Dendritic cell treated with granulocyte-macrophage colony-stimulating factor and Interleukin-4, amounts not matched to agents 40 ng/mL and 50 ng/mL, for 4 days (primary cell): ENCODE measurements at regions not wholly inside any gene's neighbourhood (a gene's known extent, or its start where the extent isn't known, plus 50 kb on each side); places are given as distances from the start of the nearest gene placed in this dataset.

Experiments
- H3K27ac Mint-ChIP-seq: one replicate; pipeline ENCODE4 v1.8.0; 2022; ENCODE audit warnings: mild to moderate bottlenecking, mixed read lengths
- H3K27me3 Mint-ChIP-seq: one replicate; pipeline ENCODE4 v1.8.0; 2022; ENCODE audit warnings: mild to moderate bottlenecking, mixed read lengths
- H3K36me3 Mint-ChIP-seq: one replicate; pipeline ENCODE4 v1.8.0; 2022; ENCODE audit warnings: low read depth, mixed read lengths
- H3K4me1 Mint-ChIP-seq: one replicate; pipeline ENCODE4 v1.8.0; 2022; ENCODE audit warnings: low read depth, mixed read lengths
- H3K4me3 Mint-ChIP-seq: one replicate; pipeline ENCODE4 v1.8.0; 2022; ENCODE audit warnings: mild to moderate bottlenecking, moderate library complexity, mixed read lengths
- H3K9me3 Mint-ChIP-seq: one replicate; pipeline ENCODE4 v1.8.0; 2022; ENCODE audit warnings: mixed read lengths
- intact Hi-C: fragments of 100-400 bp; cut with micrococcal nuclease; formaldehyde crosslinking; loops from one replicate; pipeline ENCODE4 v1.15.0; 2022

DNA sequence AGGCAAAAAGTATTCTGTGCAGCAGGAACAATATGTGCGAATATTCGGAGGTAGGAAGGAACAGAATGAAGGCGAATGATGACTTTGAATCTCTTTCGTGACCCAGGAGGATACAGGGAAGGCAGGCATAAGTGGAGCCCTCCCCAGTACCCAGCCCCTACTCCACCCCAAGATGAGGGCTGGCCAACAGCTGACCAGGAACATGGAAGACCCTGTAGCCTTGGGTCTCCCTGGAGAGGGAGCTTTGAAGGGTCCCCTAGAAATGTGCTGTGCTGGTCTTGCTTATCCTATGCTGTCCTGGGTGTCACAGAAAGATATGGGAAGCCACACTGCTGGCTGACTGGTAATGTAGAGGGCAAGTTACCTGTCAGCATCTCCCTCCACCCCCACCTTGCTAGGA lies 113.7 kb upstream of the NCAM1 start:
- Mint-ChIP-seq H3K27me3 (peaks cover 4% of the 10 kb centered on the region), H3K36me3 (no peaks in the 10 kb centered on the region), H3K27ac (no peak overlapping the region), H3K9me3 (no peaks in the 10 kb centered on the region), H3K4me1 (no peaks in the 10 kb centered on the region), H3K4me3 (no peak overlapping the region)
- intact Hi-C loops, result no loop called here

DNA sequence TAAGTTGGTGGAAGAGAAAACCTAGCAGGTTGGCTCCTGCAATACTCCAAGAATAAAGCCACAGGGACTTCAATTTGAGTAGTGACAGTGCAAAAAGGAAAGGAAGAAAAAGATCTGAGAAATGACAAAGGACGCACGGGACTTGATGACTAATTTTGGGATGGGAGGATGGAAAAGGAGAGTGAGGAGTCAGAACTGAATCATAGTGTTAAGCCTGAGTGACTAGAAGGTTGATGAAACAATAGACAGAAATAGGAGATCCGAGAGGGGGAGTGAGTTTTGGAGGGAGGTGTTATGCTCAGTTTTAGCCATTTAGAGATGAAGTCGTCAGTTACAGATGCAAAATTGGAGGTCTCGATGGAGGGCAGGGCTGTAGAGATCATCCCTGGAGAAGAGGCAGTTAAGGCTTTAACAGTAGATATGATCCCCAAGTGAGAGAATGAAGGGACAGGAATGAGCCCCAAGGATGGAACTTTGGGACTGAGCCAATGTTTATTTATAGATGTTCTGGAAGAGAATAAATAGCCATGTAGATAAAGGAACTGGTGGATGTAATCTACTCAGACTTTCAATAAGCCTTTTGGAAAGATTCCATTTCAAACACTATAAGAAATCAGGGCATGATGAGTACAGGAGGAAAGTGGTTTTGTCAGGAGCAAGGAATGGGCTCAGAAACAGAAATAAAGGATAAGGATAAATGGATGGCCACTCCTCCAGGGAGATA lies 108.9 kb upstream of the NCAM1 start:
- H3K27ac Mint-ChIP-seq, result no peak overlapping the region
- peaks cover 5% of the 10 kb centered on the region for H3K27me3 Mint-ChIP-seq
- H3K36me3 Mint-ChIP-seq, result no peaks in the 10 kb centered on the region
- H3K4me1 Mint-ChIP-seq, result no peaks in the 10 kb centered on the region
- no peak overlapping the region for H3K4me3 Mint-ChIP-seq
- H3K9me3 Mint-ChIP-seq, result no peaks in the 10 kb centered on the region
- intact Hi-C loops, result no loop called here

DNA sequence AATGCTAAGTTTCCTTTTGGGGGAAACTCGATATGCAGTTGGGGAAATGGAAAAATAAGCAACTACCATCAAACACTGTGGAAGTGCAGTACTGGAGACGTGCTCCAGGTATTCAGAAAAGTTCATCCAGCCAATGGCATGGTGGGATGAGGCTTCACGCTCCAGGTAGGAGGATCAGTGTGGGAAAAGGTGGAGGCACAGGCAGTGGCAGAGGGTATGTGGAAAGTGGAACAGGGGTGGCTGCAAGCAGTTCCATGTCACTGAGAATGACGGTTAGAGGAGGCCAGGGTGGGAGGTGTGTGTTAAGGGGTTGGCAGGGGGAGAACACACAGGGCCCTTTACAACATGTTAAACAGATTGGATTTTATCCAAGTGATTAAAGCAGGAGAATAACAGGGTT lies 105.1 kb upstream of the NCAM1 start:
- intact Hi-C loops, result no loop called here
- Mint-ChIP-seq H3K36me3 (no peaks in the 10 kb centered on the region), H3K27ac (no peak overlapping the region), H3K4me1 (no peaks in the 10 kb centered on the region), H3K4me3 (no peak overlapping the region), H3K9me3 (no peaks in the 10 kb centered on the region), H3K27me3 (peaks cover 5% of the 10 kb centered on the region)

GRCh38 chr11:112856591-112856990 lies 104.6 kb upstream of the NCAM1 start:
- Mint-ChIP-seq H3K4me3 (no peak overlapping the region), H3K9me3 (peaks cover 2% of the 10 kb centered on the region), H3K36me3 (no peaks in the 10 kb centered on the region), H3K27me3 (peaks cover 5% of the 10 kb centered on the region), H3K27ac (no peak overlapping the region), H3K4me1 (no peaks in the 10 kb centered on the region)
- intact Hi-C loops, result no loop called here

DNA sequence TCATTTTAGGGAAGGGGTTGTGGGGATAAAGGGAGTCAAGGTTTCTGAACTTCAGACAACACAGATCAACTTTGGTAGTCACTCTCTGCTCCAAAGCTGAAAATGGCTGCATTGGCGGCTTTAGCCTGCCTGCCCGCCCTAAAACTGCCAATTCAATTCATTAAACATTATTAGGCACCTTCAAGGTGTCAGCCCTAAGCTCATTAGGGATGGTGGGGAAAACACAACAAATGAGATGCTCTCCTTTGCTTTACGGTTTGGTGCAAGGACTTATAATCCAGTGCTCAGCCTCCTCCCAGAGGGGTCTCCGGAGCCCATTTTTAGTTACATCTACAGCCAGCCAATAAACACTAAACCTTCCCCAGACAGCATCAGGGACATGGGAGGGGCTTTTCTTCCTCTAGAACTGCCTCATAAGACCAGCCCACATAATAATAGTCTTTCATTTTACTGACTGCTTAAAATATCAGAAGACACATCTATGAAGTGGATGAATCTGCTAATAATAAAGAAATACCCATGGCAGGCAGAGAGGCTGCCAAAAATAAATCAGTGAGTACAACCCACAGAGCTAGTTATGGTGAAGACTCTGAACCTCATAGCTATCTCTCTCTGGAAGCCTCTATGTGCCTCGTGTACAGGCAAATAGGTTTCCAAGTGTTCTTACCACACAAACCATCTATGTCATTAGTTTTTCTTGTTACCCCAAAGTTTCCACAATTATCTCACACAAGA lies 102.8 kb upstream of the NCAM1 start:
- H3K36me3 Mint-ChIP-seq, result no peaks in the 10 kb centered on the region
- H3K27me3 Mint-ChIP-seq, result peaks cover 2% of the 10 kb centered on the region
- no peak overlapping the region for H3K27ac Mint-ChIP-seq
- peaks cover 12% of the 10 kb centered on the region for H3K9me3 Mint-ChIP-seq
- H3K4me1 Mint-ChIP-seq, result no peaks in the 10 kb centered on the region
- intact Hi-C loops, result no loop called here
- H3K4me3 Mint-ChIP-seq, result no peak overlapping the region

- H3K4me1 Mint-ChIP-seq, result no peaks in the 10 kb centered on the region
- no peaks in the 10 kb centered on the region for H3K36me3 Mint-ChIP-seq
- H3K9me3 Mint-ChIP-seq, result peaks cover 12% of the 10 kb centered on the region
- H3K27me3 Mint-ChIP-seq, result peaks cover 2% of the 10 kb centered on the region
- H3K4me3 Mint-ChIP-seq, result no peak overlapping the region
- H3K27ac Mint-ChIP-seq, result no peak overlapping the region
- intact Hi-C loops, result no loop called here
Measured at GRCh38 chr11:112859787-112860186, 101.4 kb upstream of the NCAM1 start.

DNA sequence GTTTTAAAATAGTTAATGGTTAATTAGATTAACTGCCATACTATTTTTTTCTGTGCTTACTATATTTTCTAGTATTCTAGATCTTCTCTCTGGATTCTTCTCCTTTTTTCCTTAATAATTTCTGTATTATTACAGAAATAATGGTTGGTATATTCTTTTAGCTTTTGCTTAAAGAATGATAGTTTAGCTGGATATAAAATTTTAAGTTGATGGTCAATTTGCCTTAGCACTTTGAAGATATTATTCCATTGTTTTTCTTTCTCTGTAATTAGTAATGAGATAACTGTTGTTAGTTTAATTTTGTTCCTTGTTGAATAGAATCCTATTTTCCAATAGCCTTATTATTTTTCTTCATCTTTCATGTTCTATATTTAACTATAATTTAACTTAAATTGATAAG lies 99.9 kb upstream of the NCAM1 start:
- intact Hi-C loops, result no loop called here
- Mint-ChIP-seq H3K4me3 (no peak overlapping the region), H3K27ac (no peak overlapping the region), H3K36me3 (no peaks in the 10 kb centered on the region), H3K27me3 (peaks cover 2% of the 10 kb centered on the region), H3K4me1 (no peaks in the 10 kb centered on the region), H3K9me3 (peaks cover 12% of the 10 kb centered on the region)

GRCh38 chr11:112863305-112863704 lies 97.9 kb upstream of the NCAM1 start:
- intact Hi-C loops, result no loop called here
- Mint-ChIP-seq H3K27ac (no peak overlapping the region), H3K36me3 (no peaks in the 10 kb centered on the region), H3K9me3 (peaks cover 12% of the 10 kb centered on the region), H3K27me3 (no peaks in the 10 kb centered on the region), H3K4me1 (no peaks in the 10 kb centered on the region), H3K4me3 (no peak overlapping the region)

- H3K4me1 Mint-ChIP-seq, result no peaks in the 10 kb centered on the region
Measured at GRCh38 chr11:112864672-112865071, 96.5 kb upstream of the NCAM1 start.

GRCh38 chr11:112871909-112872500 lies 89.2 kb upstream of the NCAM1 start:
- intact Hi-C loops, result no loop called here
- no peaks in the 10 kb centered on the region for H3K9me3 Mint-ChIP-seq

More at GRCh38 chr11:112864672-112865071, 96.5 kb upstream of the NCAM1 start:
- Mint-ChIP-seq H3K36me3 (no peaks in the 10 kb centered on the region), H3K4me3 (no peak overlapping the region), H3K9me3 (peaks cover 12% of the 10 kb centered on the region), H3K27ac (no peak overlapping the region), H3K27me3 (no peaks in the 10 kb centered on the region)
- intact Hi-C loops, result no loop called here

DNA sequence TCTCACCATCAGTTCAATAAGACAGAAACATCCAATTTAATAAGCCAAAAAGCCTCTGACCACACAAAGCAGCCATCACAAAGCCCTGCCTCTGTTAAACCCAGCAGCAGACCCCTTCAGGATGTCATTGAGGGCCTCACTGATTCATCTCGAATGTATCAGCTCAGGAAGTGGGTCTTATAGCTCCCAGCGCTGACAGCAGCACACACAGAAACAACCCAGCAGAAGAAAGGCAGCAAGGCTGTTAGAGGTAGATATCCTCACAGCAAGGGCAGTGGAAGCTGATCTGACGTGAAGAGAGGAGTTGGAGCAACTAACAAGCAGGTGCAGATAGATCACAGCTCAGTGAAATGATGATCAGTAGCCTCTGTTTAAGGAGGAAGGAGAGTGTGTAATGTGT lies 86.2 kb upstream of the NCAM1 start:
- H3K27ac Mint-ChIP-seq, result no peak overlapping the region
- H3K27me3 Mint-ChIP-seq, result no peaks in the 10 kb centered on the region
- H3K4me1 Mint-ChIP-seq, result no peaks in the 10 kb centered on the region
- no peaks in the 10 kb centered on the region for H3K9me3 Mint-ChIP-seq
- H3K4me3 Mint-ChIP-seq, result no peak overlapping the region
- intact Hi-C loops, result no loop called here
- H3K36me3 Mint-ChIP-seq, result no peaks in the 10 kb centered on the region

More at GRCh38 chr11:112871909-112872500, 89.2 kb upstream of the NCAM1 start:
- Mint-ChIP-seq H3K27ac (no peak overlapping the region), H3K4me3 (no peak overlapping the region), H3K36me3 (no peaks in the 10 kb centered on the region), H3K4me1 (no peaks in the 10 kb centered on the region), H3K27me3 (no peaks in the 10 kb centered on the region)

- Mint-ChIP-seq H3K4me3 (no peak overlapping the region), H3K27ac (no peak overlapping the region), H3K27me3 (no peaks in the 10 kb centered on the region), H3K36me3 (no peaks in the 10 kb centered on the region), H3K9me3 (no peaks in the 10 kb centered on the region), H3K4me1 (no peaks in the 10 kb centered on the region)
- intact Hi-C loops, result no loop called here
Measured at GRCh38 chr11:112877581-112877980, 83.6 kb upstream of the NCAM1 start.

- Mint-ChIP-seq H3K4me1 (no peaks in the 10 kb centered on the region), H3K27ac (no peak overlapping the region), H3K36me3 (no peaks in the 10 kb centered on the region), H3K9me3 (no peaks in the 10 kb centered on the region), H3K4me3 (no peak overlapping the region), H3K27me3 (no peaks in the 10 kb centered on the region)
- intact Hi-C loops, result no loop called here
Measured at GRCh38 chr11:112878033-112878601, 83.1 kb upstream of the NCAM1 start.

GRCh38 chr11:112880495-112880894 lies 80.7 kb upstream of the NCAM1 start:
- Mint-ChIP-seq H3K9me3 (no peaks in the 10 kb centered on the region), H3K4me3 (no peak overlapping the region), H3K27ac (no peak overlapping the region), H3K4me1 (no peaks in the 10 kb centered on the region), H3K36me3 (no peaks in the 10 kb centered on the region), H3K27me3 (no peaks in the 10 kb centered on the region)
- intact Hi-C loops, result no loop called here
